VCaP (cell line): ENCODE measurements at regions not wholly inside any gene's neighbourhood (a gene's known extent, or its start where the extent isn't known, plus 50 kb on each side); places are given as distances from the start of the nearest gene placed in this dataset.

Experiments used
- H3K27ac ChIP-seq: fragments of 450-650 bp; 2 replicates; pipeline ENCODE4 v1.5.1; 2017
- TF ChIP-seq, protein P1 (sequence below): fragments of 450-650 bp; conservative IDR thresholded peaks from 2 replicates; pipeline ENCODE4 v1.5.1; 2017; ENCODE audit warnings: mild to moderate bottlenecking, moderate library complexity

- TF ChIP-seq, protein P1, sequence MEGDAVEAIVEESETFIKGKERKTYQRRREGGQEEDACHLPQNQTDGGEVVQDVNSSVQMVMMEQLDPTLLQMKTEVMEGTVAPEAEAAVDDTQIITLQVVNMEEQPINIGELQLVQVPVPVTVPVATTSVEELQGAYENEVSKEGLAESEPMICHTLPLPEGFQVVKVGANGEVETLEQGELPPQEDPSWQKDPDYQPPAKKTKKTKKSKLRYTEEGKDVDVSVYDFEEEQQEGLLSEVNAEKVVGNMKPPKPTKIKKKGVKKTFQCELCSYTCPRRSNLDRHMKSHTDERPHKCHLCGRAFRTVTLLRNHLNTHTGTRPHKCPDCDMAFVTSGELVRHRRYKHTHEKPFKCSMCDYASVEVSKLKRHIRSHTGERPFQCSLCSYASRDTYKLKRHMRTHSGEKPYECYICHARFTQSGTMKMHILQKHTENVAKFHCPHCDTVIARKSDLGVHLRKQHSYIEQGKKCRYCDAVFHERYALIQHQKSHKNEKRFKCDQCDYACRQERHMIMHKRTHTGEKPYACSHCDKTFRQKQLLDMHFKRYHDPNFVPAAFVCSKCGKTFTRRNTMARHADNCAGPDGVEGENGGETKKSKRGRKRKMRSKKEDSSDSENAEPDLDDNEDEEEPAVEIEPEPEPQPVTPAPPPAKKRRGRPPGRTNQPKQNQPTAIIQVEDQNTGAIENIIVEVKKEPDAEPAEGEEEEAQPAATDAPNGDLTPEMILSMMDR: no peak
- no peak overlapping the region for H3K27ac ChIP-seq
These were observed 127.4 kb upstream of the ADRA1B start for GRCh38 chr5:159788835-159789331.

DNA sequence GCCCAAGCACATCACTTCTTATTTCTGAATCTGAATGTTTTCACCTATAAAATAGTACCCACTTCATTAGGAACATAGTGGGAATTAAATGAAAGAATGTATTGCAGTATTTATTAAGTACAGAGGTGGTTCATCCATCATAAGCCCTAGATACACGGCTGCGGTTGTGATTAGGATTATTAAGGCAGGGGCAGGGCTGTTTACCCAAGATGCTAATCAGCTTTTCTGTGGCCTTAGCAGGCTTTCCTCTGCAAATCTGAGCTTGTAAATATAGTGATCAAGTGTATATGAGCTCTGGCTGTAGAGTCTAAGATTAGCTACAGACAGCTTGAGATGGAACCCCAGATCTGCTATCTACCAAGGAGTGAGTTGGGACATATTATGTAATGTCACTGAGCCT is 124.1 kb upstream of the ADRA1B start:
- 0 out of 2 replicates have a peak overlapping the region, but pooled peaks have one; percentile 13 for H3K27ac ChIP-seq
- TF ChIP-seq, protein P1: no peak

DNA sequence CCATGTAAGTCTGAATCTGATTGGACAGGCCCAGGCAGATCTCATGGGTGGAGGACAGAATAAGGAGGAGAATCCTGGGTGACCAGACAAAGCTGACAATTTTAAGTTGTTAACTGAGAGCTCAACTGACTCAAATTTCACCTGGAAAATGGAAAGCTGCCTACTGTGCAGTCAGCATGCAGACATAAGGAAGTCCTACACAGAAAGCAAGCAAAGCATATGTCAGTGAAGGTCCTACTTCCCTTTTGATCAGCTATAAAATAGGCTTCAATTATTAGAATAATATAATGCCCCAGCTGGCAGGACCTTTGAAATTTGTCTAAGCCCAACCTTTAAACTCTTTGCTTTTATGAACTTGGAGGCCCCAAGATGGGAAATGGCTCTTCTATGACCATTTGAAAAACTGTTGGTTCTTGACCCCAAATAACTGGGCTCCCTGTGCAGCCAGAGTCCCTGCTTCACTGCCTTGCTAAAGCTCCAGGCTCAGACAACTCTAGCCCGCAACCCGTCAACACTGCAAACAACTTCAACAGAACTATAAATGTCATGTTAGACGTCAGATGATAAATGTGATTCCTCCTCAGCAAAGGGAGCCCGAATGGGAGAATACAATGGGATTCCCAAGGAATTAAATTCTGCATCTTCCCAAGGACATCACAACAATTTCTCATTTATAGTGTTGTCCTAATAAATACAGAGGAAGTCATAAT is 118.9 kb upstream of the ADRA1B start:
- H3K27ac ChIP-seq: no peak overlapping the region
- TF ChIP-seq, protein P1: no peak

DNA sequence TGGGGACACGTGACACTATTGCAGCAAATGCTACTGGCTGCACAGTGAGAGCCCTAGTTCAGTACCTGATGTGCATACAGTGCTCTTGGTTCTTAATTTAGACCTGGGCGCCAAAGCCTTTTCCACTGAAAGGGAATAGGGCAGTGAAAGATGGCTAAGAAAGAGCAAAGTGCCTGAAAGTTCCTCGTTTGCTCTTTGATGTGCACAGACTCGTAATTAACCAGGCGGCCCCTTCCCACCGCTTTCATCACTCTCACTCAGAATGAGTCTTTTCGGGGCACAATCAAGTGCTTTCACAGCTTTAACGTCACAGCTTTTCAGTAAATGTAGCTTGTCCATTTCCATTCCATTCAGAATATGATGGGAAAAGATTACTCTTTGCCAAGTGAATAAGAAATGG is 116.6 kb upstream of the ADRA1B start:
- TF ChIP-seq, protein P1: no peak
- no peak overlapping the region for H3K27ac ChIP-seq

DNA sequence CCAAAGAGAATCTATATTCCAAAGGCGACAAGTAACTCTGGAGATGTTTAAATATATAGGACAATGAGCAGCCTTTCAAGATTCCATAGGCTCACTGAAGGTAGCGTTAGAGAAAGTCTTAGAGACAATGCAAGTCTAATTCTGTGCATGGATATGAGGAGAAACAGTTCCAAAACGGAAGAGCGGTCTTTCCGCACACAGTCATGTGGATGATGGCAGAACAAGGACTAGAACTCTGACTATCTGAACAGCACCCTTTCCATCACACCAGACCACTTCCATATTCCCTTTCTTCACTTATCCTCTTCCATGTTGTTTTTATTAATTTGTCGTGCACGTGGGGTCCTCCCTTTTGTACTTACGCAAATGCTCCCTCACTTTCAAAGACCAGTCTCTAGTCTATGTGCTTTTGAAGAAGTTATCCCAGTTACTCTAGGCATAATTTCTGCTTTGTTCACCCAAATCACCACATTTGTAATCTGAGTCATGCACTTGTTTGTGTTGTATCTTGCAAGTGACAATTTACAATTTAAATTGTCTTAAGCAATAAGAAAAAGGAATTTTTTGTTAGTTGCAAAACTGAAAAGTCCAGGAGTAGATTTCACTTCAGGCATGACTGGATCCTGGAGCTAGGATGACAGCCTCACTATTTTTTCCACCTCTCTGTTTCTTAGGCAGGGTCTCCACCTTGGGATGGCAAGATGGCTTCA is 116.0 kb upstream of the ADRA1B start:
- TF ChIP-seq, protein P1: no peak
- no peak overlapping the region for H3K27ac ChIP-seq

DNA sequence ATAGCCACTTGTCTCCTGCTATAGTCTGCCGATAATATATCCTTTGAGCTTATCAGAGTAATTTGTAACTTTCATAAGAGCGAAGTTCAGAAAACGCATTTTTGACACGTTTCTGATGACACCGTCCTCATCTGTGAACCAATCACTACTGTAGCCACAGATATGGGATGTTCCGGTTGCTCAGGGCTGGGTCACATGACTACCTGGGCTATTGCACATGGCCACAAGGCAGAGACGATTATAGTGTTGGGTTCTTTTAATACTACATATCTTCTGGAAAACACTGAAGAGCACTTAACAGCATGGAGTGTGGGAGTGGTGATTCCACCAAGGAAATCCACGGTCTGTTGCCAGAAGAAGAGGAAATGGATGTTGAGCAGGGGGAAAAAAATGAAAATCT is 115.0 kb upstream of the ADRA1B start:
- H3K27ac ChIP-seq: no peak overlapping the region
- TF ChIP-seq, protein P1: no peak

- no peak overlapping the region for H3K27ac ChIP-seq
- TF ChIP-seq, protein P1: no peak
These were observed 113.6 kb upstream of the ADRA1B start for GRCh38 chr5:159802661-159803060.
